ENCODE measurements at regions not wholly inside any gene's neighbourhood (a gene's known extent, or its start where the extent isn't known, plus 50 kb on each side); places are given as distances from the start of the nearest gene placed in this dataset.

- FAIRE-seq (no peak), DNase-seq (ENCODE audit: low read depth) (peak; percentile 15)
These were observed 496.9 kb upstream of the VRK2 start for GRCh38 chr2:57549642-57550102.

GRCh38 chr2:57550912-57551311, 495.7 kb upstream of the VRK2 start:
- DNase-seq (ENCODE audit: low read depth), result no peak
- no peak for TF ChIP-seq CTCF (IDR thresholded peaks at IDR 0.05; ENCODE audit: insufficient read depth, low read length, severe bottlenecking)
- Histone ChIP-seq H3K4me3 (ENCODE audit: low read depth, low read length) (no peak overlapping the region), H3K27me3 (ENCODE audit: control insufficient read depth, insufficient read depth, low read length) (no peaks in the 10 kb centered on the region), H3K36me3 (ENCODE audit: control insufficient read depth, insufficient read depth, low read length) (no peaks in the 10 kb centered on the region)
- FAIRE-seq, result no peak

More at GRCh38 chr2:57549642-57550102, 496.9 kb upstream of the VRK2 start:
- H3K27me3 ChIP-seq (ENCODE audit: control insufficient read depth, insufficient read depth, low read length), result no peaks in the 10 kb centered on the region
- peak; percentile 21 for TF ChIP-seq CTCF (IDR thresholded peaks at IDR 0.05; ENCODE audit: insufficient read depth, low read length, severe bottlenecking)
- no peak overlapping the region for H3K4me3 ChIP-seq (ENCODE audit: low read depth, low read length)
- no peaks in the 10 kb centered on the region for H3K36me3 ChIP-seq (ENCODE audit: control insufficient read depth, insufficient read depth, low read length)

- Histone ChIP-seq H3K36me3 (ENCODE audit: control insufficient read depth, insufficient read depth, low read length) (no peaks in the 10 kb centered on the region), H3K27me3 (ENCODE audit: control insufficient read depth, insufficient read depth, low read length) (no peaks in the 10 kb centered on the region), H3K4me3 (ENCODE audit: low read depth, low read length) (no peak overlapping the region)
- TF ChIP-seq CTCF (IDR thresholded peaks at IDR 0.05; ENCODE audit: insufficient read depth, low read length, severe bottlenecking), result no peak
- no peak for DNase-seq (ENCODE audit: low read depth)
- peak; percentile 28 for FAIRE-seq
These were observed 493.7 kb upstream of the VRK2 start for GRCh38 chr2:57552885-57553284.

GRCh38 chr2:57554348-57554747, 492.3 kb upstream of the VRK2 start:
- no peaks in the 10 kb centered on the region for H3K36me3 ChIP-seq (ENCODE audit: control insufficient read depth, insufficient read depth, low read length)
- no peak for TF ChIP-seq CTCF (IDR thresholded peaks at IDR 0.05; ENCODE audit: insufficient read depth, low read length, severe bottlenecking)
- no peak overlapping the region for H3K4me3 ChIP-seq (ENCODE audit: low read depth, low read length)
- H3K27me3 ChIP-seq (ENCODE audit: control insufficient read depth, insufficient read depth, low read length), result no peaks in the 10 kb centered on the region
- FAIRE-seq (no peak), DNase-seq (ENCODE audit: low read depth) (no peak)

- no peak for TF ChIP-seq CTCF (IDR thresholded peaks at IDR 0.05; ENCODE audit: insufficient read depth, low read length, severe bottlenecking)
- no peak for DNase-seq (ENCODE audit: low read depth)
- no peaks in the 10 kb centered on the region for H3K27me3 ChIP-seq (ENCODE audit: control insufficient read depth, insufficient read depth, low read length)
- no peak for FAIRE-seq
- no peak overlapping the region for H3K4me3 ChIP-seq (ENCODE audit: low read depth, low read length)
- no peaks in the 10 kb centered on the region for H3K36me3 ChIP-seq (ENCODE audit: control insufficient read depth, insufficient read depth, low read length)
These were observed 488.3 kb upstream of the VRK2 start for GRCh38 chr2:57558312-57558711.

- FAIRE-seq, result no peak
These were observed 484.1 kb upstream of the VRK2 start for GRCh38 chr2:57562495-57562894.

More at GRCh38 chr2:57562495-57562894, 484.1 kb upstream of the VRK2 start:
- H3K4me3 ChIP-seq (ENCODE audit: low read depth, low read length), result no peak overlapping the region
- no peaks in the 10 kb centered on the region for H3K36me3 ChIP-seq (ENCODE audit: control insufficient read depth, insufficient read depth, low read length)
- H3K27me3 ChIP-seq (ENCODE audit: control insufficient read depth, insufficient read depth, low read length), result no peaks in the 10 kb centered on the region
- TF ChIP-seq CTCF (IDR thresholded peaks at IDR 0.05; ENCODE audit: insufficient read depth, low read length, severe bottlenecking), result no peak
- no peak for DNase-seq (ENCODE audit: low read depth)
